HG02970 (cell line): ENCODE measurements at regions not wholly inside any gene's neighbourhood (a gene's known extent, or its start where the extent isn't known, plus 50 kb on each side); places are given as distances from the start of the nearest gene placed in this dataset.
"Not testable (repeated sequence)": the region's sequence is repeated elsewhere in the genome, so short reads cannot be mapped to it uniquely, and the experiment has no call there.

Experiments used
- ATAC-seq: cut with Tn5 transposase; IDR thresholded peaks from one replicate; pipeline ENCODE4 v1.9.1; 2021; ENCODE audit warnings: mild to moderate bottlenecking, moderate library complexity, moderate number of reproducible peaks; ENCODE audit not compliant: unreplicated experiment, low FRiP score

DNA sequence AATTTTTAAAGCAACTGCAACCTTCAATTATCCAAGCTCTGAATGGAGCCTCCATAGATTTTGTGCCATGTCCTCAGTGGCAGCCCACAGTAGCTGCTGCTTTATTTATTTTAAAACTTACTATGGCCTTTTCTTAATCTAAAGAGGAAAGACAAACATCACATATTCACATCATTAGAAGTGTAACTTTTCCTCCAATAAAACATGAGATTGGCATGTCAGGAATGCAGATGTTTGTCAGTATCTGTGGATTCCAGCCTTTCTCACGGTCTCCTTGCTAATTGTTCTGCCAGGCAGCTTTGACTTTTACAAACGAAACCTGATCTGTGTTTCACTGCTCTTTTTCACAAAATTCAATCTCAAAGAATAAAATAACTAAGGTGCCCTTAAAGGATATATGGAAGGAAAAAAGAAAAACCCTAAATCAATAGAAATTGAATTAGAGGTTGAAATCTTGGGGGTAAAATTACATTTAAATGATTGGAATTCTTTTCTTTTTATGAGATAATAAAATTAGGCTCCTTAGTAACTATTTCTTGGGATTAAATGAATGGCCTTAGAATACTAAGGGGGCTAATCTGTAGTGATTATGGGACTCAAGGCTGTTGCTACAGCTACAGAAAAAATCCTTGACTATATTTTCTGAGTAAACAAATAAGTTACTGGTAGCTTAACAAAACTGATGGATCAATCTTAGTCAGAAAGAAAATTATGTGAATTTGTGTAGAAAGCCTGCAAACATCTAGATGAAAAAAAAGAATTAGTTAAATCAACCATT is 151.3 kb downstream of the RTL9 start:
- ATAC-seq, result no peak

DNA sequence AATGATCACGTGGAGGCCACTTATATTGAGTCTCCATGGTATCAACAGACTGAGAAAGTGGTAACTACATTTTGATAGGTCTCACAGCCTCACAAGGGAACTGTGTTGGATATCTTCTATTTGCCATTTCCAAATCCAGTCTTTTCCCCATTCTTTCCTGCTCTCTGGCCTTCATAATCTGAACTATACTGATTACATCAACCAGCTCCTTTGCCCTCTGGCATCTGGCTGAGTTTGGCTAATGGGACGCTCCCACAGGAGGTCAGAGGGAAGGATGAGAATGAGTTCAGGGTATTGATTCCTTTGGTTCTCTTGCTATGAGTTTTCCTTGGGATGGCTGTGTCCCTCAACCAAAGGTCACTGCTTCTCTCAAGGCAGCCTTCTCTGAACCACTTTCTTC is 152.6 kb downstream of the RTL9 start:
- ATAC-seq, result no peak

DNA sequence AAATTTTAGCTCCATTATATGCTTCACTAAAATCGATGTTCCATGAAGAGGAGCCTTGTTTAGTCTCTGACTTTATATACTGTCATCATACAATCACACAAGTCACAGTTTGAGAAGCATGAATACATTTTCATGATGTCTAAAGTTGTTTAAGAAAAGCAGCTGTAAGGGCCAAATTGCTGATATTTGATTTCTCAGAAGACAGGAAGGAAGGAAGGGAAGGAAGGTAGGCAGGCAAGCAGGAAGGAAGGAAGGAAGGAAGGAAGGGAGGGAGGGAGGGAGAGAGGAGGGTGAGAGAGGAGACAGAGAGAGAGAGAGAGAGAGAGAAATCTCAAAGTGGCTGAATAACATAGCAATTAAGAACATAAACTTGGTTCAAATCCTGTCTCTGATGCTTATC is 153.7 kb downstream of the RTL9 start:
- ATAC-seq, result no peak

DNA sequence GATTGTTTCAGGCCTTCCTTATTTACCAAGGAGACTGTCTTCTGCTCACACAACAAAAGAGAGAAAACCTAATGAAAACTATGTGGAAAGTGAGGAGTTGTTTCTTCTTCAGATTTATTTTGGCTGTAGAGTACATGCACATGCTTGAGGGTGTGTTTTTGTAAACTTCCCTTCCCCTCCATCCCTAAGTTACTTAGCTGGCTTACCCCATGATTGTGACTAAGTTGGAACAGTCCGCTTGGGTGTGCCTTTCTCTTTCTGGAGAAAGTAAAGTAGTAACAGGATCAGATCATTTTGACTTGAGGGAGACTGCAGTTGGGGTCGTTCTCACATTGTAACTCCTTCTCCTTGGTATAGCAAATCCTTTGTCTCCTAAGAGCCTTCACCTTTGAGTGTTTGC is 155.9 kb downstream of the RTL9 start:
- no peak for ATAC-seq

DNA sequence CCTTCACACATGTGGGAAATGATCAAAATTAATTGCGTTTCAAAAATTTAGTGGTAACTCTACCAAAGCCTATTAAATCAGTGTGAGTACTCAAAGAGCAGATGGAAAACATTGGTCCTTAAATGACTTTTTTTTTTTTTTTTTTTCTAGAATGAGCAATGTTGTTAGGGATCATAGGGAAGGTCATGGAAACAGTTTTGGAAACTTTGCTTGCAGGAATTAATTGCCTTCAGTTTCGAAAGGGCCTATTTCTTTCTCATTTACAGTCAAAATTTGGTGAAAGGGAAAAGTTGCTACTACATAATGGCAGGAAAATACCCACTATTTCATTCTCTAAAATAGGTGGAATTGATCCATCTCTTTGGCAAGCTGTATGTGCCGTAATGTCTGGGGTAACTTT is 160.9 kb downstream of the RTL9 start:
- no peak for ATAC-seq

DNA sequence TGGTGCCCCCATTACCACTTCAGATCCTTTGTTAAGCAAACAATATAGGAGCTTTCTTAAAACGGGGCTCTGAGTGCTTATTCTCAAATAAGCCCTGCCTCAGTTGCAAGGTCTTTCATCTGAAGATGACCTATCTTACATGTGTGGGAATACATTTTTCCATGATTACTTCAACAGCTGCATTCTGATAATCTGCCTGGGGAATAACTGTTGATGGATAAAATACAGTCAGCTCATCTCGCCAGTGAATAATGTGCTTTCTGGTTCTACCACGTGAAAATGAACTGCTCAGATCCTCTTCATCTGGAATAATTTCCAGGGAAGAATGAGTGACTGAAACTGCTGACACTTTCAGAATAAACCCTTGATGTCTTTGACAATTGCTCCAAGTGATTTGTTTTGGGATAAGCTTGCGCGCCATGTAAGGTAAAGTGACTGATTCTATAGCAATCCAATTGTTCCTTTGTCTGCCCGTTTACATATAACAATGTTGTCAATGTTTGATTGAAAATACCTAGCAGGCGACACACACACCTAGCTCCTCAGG is 161.3 kb downstream of the RTL9 start:
- no peak for ATAC-seq

DNA sequence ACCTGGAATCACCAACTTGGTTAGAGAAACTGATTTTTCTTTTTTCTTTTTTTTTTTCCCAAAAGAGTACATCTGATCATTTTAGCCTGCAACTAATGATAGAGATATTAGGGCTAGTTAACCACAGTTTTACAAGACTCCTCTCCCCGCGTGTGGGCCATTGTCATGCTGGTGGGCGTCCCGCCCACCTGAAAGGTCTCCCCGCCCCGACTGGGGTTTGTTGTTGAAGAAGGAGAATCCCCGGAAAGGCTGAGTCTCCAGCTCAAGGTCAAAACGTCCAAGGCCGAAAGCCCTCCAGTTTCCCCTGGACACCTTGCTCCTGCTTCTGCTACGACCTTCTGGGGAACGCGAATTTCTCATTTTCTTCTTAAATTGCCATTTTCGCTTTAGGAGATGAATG is 162.0 kb downstream of the RTL9 start:
- not testable (repeated sequence) for ATAC-seq

DNA sequence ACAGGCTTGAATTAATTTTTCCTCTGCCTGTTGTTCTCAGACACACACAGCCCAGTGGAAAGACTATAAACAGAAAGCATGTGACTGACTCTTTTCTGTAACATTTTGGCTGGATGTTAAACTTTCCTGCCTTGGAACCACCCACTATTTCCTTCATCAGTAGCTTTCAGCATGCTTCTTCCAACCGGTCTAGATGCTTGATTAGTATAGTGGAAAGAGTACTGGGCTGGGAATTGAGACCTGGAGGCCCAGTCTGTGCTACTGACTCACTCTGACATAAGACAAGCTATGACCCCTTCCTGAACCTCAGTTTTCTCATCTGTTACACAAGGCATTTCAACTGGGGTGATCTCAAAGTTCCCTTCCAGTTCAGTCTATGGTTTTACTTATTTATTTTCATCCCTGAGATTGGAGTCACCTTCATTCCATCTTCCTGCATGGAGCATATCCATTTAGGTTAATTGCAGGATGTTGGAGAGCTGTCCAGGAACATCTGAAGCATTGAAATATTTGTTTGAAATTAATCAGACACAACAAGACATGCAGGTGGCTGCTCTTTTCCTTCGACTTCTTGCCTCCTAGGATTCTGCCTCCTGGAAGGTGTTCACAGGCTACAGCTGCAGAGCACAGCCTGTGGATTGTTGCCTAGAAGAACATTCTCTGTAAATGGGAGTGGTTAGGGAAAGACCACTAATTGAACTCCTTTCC is 173.4 kb downstream of the RTL9 start:
- no peak for ATAC-seq

DNA sequence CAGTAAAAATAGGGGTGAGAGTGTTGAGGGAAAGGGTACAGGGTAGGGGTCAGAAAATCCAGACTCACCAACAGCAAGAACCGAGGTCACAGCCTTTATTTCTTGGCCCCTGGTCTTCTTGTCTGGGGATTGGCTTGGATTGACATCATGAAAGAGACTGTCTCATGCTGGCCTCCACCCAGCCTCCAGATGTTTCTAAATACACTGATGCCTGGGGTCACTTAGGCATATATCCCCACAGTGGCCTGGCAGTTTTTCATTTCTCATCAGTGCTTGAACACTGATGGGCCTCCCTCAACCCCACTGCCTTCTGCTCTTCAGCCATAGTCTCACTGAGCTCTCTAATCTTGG is 173.9 kb downstream of the RTL9 start:
- no peak for ATAC-seq

DNA sequence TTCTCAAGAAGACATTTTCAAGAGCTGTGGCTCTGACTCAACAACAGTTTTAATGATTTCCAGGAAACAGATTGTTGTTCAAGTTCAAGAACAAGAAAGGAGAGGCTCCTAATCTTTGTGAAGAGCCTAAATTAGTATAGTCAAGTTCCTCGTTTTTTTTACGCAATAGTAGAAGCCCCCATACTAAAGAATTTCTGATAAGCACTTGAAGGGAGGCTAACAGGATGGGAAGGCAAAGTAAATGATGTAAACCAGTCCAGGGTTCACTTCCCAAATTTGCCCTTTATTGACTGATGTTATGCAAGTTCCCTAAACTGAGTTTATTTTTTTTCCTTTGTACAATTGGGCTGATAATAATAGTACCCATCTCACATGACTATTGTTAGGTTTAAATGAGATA is 178.2 kb downstream of the RTL9 start:
- no peak for ATAC-seq

DNA sequence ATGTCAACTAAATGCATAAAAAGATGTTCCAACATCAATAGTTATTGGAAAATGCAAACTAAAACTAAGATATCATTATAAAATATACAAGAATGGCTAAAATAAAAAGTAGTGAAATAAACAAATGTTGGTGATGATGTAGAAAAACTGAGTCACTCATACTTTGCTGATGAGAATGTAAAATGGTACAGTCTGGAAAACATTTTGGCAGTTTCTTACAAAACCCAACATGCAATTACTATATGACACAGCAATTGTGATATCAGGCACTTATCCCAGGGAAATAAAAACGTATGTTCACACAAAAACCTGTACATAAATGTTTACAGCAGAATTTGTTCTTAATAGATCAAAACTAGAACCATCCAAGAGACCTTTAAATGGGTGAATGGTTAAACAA is 182.6 kb downstream of the RTL9 start:
- ATAC-seq, result no peak

DNA sequence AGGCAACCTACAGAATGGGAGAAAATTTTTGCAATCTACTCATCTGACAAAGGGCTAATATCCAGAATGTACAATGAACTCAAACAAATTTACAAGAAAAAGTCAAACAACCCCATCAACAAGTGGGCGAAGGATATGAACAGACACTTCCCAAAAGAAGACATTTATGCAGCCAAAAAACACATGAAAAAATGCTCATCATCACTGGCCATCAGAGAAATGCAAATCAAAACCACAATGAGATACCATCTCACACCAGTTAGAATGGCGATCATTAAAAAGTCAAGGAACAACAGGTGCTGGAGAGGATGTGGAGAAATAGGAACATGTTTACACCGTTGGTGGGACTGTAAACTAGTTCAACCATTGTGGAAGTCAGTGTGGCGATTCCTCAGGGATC is 192.2 kb downstream of the RTL9 start:
- ATAC-seq, result not testable (repeated sequence)

DNA sequence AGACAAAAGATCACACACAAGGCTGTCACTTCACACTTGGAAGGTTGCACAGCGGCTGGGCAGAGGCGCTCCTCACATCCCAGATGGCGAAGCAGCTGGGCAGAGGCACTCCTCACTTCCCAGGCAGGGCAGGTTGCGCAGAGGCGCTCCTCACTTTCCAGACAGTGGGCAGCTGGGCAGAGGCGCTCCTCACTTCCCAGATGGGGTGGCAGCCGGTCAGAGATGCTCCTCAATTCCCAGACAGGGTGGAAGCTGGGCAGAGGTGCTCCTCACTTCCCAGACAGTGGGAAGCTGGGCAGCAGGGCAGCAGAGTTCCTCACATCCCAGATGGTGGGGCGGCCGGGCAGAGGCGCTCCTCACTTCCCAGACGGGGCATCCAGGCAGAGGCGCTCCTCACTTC is 199.2 kb downstream of the RTL9 start:
- ATAC-seq, result no peak

DNA sequence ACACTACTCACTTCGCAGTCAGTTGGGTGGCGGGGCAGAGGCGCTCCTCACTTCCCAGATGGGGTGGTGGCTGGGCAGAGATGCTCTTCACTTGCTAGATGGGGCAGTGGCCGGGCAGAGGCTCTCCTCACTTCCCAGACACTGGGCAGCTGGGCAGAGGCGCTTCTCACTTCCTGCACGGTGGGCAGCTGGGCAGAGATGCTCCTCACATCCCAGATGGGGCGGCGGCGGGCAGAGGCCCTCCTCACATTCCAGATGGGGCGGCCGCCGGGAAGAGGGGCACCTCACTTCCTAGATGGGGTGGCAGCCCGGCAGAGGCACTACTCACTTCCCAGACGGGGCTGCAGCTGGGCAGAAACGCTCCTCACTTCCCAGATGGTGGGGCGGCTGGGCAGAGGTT is 199.8 kb downstream of the RTL9 start:
- no peak for ATAC-seq

DNA sequence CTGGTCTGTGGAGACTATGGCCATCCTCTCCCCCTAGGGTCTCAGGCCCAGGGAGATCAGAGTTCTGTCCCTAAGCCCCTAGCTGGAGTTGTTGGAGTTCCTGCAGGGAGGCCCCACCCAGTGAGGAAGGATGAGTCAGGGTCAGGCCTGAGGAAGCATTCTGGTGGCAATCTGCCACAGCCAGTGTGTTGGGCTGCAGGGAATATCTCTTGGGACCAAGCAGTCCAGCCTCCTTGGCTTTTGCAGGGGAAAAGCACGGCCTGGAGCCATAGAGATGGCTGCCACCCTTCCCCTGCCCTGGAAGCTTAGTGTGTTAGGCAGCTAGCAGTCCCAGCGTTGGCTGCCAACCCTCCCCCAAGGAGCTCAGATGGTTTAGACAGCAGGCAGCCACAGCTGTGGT is 202.4 kb downstream of the RTL9 start:
- ATAC-seq, result no peak

DNA sequence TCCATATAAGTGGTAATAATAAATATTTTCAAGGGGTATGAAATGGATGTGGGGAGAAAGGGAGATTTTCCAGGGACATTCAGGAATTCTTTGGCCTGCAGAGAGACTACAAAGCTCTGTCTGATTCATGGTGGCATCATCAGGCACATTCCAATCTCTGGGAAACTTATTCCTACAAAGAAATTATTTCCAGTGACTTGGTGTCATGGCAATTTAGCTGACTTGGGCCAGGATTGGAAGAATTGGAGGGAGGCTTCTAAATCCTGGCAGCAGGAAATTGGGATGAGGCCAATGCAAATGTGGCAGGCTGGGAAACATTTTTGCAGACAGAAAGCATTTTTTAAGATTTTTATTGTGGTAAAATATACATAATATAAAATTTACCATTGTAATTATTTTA is 204.6 kb downstream of the RTL9 start:
- ATAC-seq, result no peak

DNA sequence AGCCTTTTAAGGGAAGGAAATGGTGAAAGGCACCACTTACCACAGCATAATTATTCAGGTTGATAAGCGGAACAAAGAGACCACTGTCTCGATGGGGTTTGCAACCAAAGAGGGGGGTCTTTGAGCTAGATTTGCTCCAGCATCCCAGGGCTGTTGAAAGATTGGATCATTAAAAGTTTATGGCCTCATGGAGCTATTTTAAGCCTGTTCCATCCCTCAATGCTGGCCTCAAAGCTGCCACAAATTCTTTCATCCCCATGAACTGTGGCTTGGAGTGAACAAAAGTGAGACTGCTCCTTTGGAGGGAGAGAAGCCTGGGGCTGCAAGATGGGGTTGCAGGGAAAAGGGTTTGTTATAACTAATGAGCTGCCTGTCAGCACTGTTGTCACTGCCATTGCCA is 209.8 kb downstream of the RTL9 start:
- no peak for ATAC-seq

DNA sequence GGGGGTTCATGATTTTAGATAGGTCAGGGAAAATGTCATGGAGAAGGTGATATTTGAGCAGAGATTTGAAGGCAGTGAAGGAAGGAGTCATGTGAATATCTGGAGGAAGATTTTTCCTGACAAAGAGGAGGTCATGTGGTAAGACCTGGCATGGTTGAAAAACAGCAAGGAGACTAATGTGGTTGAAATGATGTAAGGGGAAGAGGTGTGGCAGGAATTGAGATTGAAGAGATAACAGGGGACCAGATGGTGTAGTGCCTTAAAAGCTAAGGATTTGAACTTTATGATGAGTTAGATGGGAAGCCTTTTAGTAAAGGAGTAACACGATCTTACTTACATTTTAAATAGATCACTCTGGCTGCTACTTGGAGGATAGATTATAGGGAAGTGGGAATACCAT is 210.9 kb downstream of the RTL9 start:
- ATAC-seq, result no peak

DNA sequence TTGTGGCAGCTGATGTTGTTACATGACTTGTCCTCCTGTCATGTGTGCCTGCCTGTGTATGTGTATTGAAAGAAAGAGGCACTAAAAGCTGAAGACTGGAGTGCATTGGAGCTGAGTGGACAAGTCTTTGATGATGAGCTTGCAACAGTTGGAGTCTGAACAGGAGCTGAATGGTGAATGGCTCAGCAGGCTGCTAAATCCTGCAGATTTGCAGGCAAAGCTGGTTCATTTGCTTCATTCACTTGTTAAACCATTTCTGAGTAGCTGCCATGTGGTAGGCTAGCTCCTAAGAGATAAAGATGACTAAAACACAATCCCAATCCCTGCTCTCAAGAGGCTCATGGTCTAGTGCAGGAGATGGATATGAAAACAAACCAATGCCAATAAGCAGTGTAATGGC is 217.3 kb downstream of the CHRDL1 start:
- no peak for ATAC-seq

DNA sequence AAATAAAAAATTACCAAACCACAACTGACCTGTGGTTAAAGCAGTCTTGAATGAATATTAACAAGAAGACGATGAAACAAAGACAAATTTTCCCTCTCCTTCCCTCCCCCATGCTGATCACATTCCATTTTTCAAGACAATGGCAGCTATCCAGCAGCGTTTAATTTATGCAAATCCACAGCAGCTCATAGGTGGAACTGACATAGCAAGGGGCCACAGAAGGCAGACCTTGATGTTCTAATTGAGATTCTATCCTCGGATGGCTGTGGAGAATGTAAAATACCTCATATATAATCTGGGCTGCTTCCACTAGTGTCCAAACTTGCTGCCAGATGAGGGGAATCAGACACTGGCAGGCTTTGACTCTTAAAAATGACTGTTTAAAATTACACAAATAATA is 211.5 kb downstream of the CHRDL1 start:
- ATAC-seq, result no peak

DNA sequence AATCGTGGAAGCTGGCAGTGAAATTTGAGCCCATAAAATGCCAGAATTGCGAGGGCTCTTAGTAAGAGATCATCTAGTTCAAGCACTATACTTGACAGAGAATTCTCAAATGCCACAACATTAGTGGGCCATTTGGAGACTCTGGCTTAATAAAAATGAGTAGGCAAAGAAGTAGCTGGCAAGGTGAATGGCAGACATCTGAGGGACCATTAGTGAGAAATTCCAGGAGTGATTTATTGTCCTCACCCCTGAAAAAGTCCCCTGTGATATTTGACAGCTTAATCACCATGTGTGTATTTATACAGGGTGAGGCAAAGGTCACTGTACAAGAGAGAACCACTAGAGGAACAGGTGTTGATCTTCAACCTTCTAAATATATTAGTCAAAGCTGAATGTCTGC is 207.5 kb downstream of the CHRDL1 start:
- no peak for ATAC-seq

DNA sequence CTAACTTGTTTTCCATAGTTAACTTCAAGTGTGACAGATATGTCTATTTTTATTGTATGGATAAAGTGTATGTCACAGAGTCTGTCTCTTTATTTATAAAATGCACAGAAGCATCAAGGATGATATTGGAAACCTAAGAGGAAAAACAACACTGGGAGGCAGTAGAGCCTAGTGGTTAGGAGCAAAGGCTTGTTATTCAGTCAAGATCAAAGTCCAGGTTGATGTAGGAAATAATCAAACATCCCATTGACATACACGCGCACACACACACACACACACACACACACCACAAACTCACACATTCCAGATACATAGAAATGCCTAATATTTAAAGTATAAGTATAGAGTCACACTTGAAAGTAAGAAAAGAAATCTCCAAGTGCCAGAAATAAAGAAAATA is 206.8 kb downstream of the CHRDL1 start:
- no peak for ATAC-seq
